Ovary (tissue), 7 donors: ENCODE measurements at regions not wholly inside any gene's neighbourhood (a gene's known extent, or its start where the extent isn't known, plus 50 kb on each side); places are given as distances from the start of the nearest gene placed in this dataset.

ENCODE experiments used
- DNase-seq, 5 donors: peaks; one replicate each; pipeline ENCODE4 v3.0.0-alpha.2; 2019 to 2020
- H3K27ac ChIP-seq, 2 donors: fragments of 200-600 bp; one replicate each; pipeline versions ENCODE4 v1.5.1 to v1.8.0; 2019 to 2022
- H3K27me3 ChIP-seq: fragments of 200-600 bp; one replicate; pipeline ENCODE4 v1.8.0; 2022
- H3K36me3 ChIP-seq: fragments of 200-600 bp; sonication (generic); one replicate; pipeline ENCODE4 v1.5.1; 2019
- H3K4me1 ChIP-seq: one replicate; pipeline ENCODE4 v1.8.1; 2013; ENCODE audit warnings: mild to moderate bottlenecking, moderate library complexity; ENCODE audit not compliant: insufficient read depth
- H3K4me3 ChIP-seq: fragments of 200-600 bp; sonication (generic); one replicate; pipeline ENCODE4 v1.5.1; 2017
- H3K9me3 ChIP-seq, 2 donors: fragments of 200-600 bp in 1 of 2; sonication (generic) in 1 of 2; one replicate each; pipeline versions ENCODE4 v1.5.1 to v1.8.1; 2013 to 2019; ENCODE audit warnings: mild to moderate bottlenecking in 1 of 2, moderate library complexity in 1 of 2
- EP300 ChIP-seq: sonication (generic); formaldehyde crosslinking; IDR thresholded peaks from one replicate; pipeline ENCODE4 v1.6.1; 2017; ENCODE audit warnings: antibody characterized with exemption
- POLR2A ChIP-seq: fragments of 450-650 bp; IDR thresholded peaks from one replicate; pipeline ENCODE4 v1.6.1; 2017; ENCODE audit warnings: antibody characterized with exemption, mild to moderate bottlenecking, moderate library complexity
- WGBS, 3 donors: extraction: QIAGEN DNeasy Blood & Tissue Kit in 1 of 3; methylation state at CpG; one replicate each; pipeline versions ENCODE4 v1.1.5 to v1.1.7; 2013 to 2017; 5-methylcytosine and 5-hydroxymethylcytosine counted together
- intact Hi-C, 4 donors: fragments of 100-400 bp; cut with DNase I; formaldehyde crosslinking; loops; one replicate each; pipeline versions ENCODE4 v1.11.0 to v1.15.1; 2022 to 2023
- TF ChIP-seq, protein P1 (sequence below), 3 donors: fragments of 450-650 bp in 2 of 3; fragments of 200-600 bp in 1 of 3; IDR thresholded peaks; one replicate each; pipeline versions ENCODE4 v1.5.1 to v1.8.0; 2016 to 2022; ENCODE audit warnings: antibody characterized with exemption in 3 of 3, mild to moderate bottlenecking in 1 of 3
- donor health status: DM: no; HTN: no; CAD: no; lungs with moderate emphysema.
- donor health status: DM: no; HTN: no; CAD: no.
- donor health status: Bipolar disorder and iron deficiency.
- donor health status: DM: no; HTN: no; CAD: no.
- donor health status: DM: yes; HTN: yes; CAD: no.

DNA sequence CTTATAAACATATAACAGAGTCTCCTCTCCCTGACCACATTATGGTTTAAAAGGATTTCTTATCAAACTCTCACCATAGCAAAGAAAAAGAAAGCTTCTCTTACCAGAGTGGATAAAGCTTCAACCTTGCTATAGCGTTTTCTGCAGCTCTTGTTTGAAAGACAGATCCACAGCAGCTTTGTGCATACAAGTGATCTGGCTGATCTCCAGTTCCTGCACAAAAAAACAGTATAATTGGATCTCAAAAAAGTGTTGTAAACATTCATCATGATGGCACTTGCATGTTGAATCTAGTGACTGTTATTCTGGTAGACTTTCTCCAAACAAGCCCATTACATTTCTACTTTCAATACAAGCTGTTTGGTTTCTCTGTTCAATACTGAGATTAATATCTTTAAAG is 178.9 kb upstream of the MGAT4C start:
- 20 to 25% (median 25%) methylated on average over 1 of the region's 1 CpG for WGBS, 3 donors
- no peak overlapping the region for H3K27ac ChIP-seq

DNA sequence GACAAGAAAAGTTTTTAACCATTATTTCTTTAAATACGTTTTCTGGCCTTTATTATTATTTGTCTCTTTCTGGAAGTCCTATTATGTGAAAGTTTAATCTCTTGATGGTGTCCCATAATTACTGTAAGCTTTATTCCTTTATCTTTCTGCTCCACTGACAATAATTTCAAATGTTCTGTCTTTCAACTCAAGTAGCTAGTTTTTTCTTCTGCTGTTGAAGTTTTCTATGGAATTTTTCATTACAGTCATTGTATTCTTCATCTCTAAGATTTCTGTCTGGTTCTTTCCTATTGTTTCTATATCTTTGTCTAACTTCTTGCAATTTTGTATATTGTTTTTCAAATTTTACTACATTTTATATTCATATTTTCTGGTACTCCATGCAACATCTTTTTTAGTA is 173.6 kb upstream of the MGAT4C start:
- DNase-seq = no peak
- no peaks in the 10 kb centered on the region for H3K27me3 ChIP-seq
- TF ChIP-seq, protein P1, sequence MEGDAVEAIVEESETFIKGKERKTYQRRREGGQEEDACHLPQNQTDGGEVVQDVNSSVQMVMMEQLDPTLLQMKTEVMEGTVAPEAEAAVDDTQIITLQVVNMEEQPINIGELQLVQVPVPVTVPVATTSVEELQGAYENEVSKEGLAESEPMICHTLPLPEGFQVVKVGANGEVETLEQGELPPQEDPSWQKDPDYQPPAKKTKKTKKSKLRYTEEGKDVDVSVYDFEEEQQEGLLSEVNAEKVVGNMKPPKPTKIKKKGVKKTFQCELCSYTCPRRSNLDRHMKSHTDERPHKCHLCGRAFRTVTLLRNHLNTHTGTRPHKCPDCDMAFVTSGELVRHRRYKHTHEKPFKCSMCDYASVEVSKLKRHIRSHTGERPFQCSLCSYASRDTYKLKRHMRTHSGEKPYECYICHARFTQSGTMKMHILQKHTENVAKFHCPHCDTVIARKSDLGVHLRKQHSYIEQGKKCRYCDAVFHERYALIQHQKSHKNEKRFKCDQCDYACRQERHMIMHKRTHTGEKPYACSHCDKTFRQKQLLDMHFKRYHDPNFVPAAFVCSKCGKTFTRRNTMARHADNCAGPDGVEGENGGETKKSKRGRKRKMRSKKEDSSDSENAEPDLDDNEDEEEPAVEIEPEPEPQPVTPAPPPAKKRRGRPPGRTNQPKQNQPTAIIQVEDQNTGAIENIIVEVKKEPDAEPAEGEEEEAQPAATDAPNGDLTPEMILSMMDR (IDR thresholded peaks at IDR 0.05) = no peak
- TF ChIP-seq POLR2A (no peak), EP300 (no peak)
- intact Hi-C loops = no loop called here
- no peak overlapping the region for H3K27ac ChIP-seq
- H3K36me3 ChIP-seq = no peaks in the 10 kb centered on the region
- H3K4me3 ChIP-seq = no peak overlapping the region
- no peaks in the 10 kb centered on the region for H3K4me1 ChIP-seq
- H3K9me3 ChIP-seq = peaks cover 0 to 3% of the 10 kb centered on the region in 2 donors
- 76 to 80% (median 79%) methylated on average over 1 of the region's 1 CpG for WGBS, 3 donors

More for the DNA sequence above, 178.9 kb upstream of the MGAT4C start:
- no peak overlapping the region for H3K4me3 ChIP-seq
- H3K36me3 ChIP-seq = no peaks in the 10 kb centered on the region
- H3K27me3 ChIP-seq = no peaks in the 10 kb centered on the region
- TF ChIP-seq, protein P1 (IDR thresholded peaks at IDR 0.05) = no peak
- no peak for DNase-seq
- no peaks in the 10 kb centered on the region for H3K4me1 ChIP-seq
- peaks cover 0 to 3% of the 10 kb centered on the region in 2 donors for H3K9me3 ChIP-seq
- intact Hi-C loops = no loop called here

DNA sequence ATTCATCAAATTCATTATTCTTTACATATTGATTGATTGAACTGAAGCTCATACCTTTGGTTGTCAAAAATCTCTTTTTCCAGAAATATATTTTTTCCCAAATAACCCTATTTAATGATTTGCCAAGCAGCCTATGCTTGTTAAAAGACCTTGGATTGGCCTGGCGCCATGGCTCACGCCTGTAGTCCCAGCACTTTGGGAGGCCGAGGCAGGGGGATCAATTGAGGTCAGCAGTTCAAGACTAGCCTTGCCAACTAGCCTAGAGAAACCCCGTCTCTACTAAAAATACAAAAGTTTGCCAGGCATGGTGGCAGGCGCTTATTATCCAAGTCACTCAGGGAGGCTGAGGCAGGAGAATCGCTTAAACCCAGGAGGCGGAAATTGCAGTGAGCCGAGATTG is 165.1 kb upstream of the MGAT4C start:
- no peak for DNase-seq
- Histone ChIP-seq H3K36me3 (no peaks in the 10 kb centered on the region), H3K27ac (no peak overlapping the region), H3K27me3 (no peaks in the 10 kb centered on the region), H3K4me1 (no peaks in the 10 kb centered on the region), H3K4me3 (no peak overlapping the region), H3K9me3 (no peaks in the 10 kb centered on the region)
- 90 to 94% (median 91%) methylated on average over 8 of the region's 8 CpGs for WGBS, 3 donors
- no peak for TF ChIP-seq POLR2A
- TF ChIP-seq, protein P1 (IDR thresholded peaks at IDR 0.05) = no peak
- no peak for TF ChIP-seq EP300
- intact Hi-C loops = no loop called here

DNA sequence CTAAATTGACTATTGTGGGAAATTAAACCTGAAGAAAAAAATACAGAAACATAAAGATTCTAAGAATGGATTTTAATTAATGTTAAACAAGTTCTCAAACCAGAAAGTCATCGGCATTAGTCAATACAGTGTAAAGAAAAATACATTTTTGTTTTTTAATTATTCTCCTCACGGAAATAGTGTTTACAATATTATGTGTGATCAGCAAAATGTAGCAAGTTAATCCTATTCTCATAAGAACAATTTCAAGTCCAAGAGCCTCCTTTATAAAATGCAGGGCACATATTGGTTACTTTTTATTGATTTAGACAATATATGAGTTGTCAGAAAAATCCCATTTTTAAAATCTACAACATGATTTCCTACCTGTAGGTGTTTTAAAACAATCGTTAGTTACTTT is 158.0 kb upstream of the MGAT4C start:
- TF ChIP-seq, protein P1 (IDR thresholded peaks at IDR 0.05) = no peak
- TF ChIP-seq EP300 (no peak), POLR2A (no peak)
- 78 to 84% (median 78%) methylated on average over 3 of the region's 3 CpGs for WGBS, 3 donors
- H3K9me3 ChIP-seq = no peaks in the 10 kb centered on the region
- no peaks in the 10 kb centered on the region for H3K27me3 ChIP-seq
- H3K4me1 ChIP-seq = no peaks in the 10 kb centered on the region
- DNase-seq = no peak
- no peak overlapping the region for H3K4me3 ChIP-seq
- intact Hi-C loops = no loop called here
- H3K36me3 ChIP-seq = no peaks in the 10 kb centered on the region
- H3K27ac ChIP-seq = no peak overlapping the region

DNA sequence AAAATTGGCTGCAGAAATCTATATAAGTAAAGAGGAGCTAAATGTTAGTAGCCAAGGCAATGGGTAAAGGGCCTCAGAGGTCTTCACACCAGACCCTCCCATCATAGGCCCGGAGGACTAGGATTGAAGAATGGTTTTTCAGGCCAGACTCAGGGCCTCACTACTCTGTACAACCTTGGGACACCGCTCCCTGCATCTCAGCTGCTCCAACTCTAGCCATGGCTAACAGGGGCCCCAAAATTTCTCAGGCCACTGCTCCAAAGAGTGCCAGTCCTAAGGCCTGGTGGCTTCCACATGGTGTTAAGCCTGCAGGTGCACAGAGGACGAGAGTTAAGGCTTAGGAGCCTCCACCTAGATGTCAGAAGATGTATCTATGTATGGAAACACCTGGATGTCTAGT is 155.5 kb upstream of the MGAT4C start:
- no peaks in the 10 kb centered on the region for H3K36me3 ChIP-seq
- no peaks in the 10 kb centered on the region for H3K4me1 ChIP-seq
- WGBS, 3 donors = 72 to 81% (median 74%) methylated on average over 3 of the region's 3 CpGs

More for the DNA sequence above, 155.5 kb upstream of the MGAT4C start:
- no peak for DNase-seq
- intact Hi-C loops = no loop called here
- TF ChIP-seq EP300 (no peak), POLR2A (no peak)
- TF ChIP-seq, protein P1 (IDR thresholded peaks at IDR 0.05) = no peak
- no peaks in the 10 kb centered on the region for H3K27me3 ChIP-seq
- H3K9me3 ChIP-seq = no peaks in the 10 kb centered on the region
- no peak overlapping the region for H3K27ac ChIP-seq
- no peak overlapping the region for H3K4me3 ChIP-seq
